D341Med (cell line): ENCODE measurements at regions not wholly inside any gene's neighbourhood (a gene's known extent, or its start where the extent isn't known, plus 50 kb on each side); places are given as distances from the start of the nearest gene placed in this dataset.

Source experiments
- DNase-seq: peaks from one replicate; pipeline ENCODE4 v3.0.0; 2012; ENCODE audit warnings: low spot score

GRCh38 chr5:57335092-57335660 is 147.4 kb downstream of the ACTBL2 start:
- no peak for DNase-seq

- no peak for DNase-seq
These were observed 148.1 kb downstream of the ACTBL2 start for GRCh38 chr5:57334475-57334874.

- no peak for DNase-seq
These were observed 150.2 kb downstream of the ACTBL2 start for GRCh38 chr5:57332361-57332760.

- DNase-seq = no peak
These were observed 153.9 kb downstream of the GPBP1 start for GRCh38 chr5:57327561-57328367.

GRCh38 chr5:57325678-57326397 is 152.0 kb downstream of the GPBP1 start:
- DNase-seq = no peak

GRCh38 chr5:57324861-57325260 is 151.0 kb downstream of the GPBP1 start:
- no peak for DNase-seq

- DNase-seq = no peak
These were observed 150.3 kb downstream of the GPBP1 start for GRCh38 chr5:57324181-57324580.

GRCh38 chr5:57320582-57320981 is 146.7 kb downstream of the GPBP1 start:
- no peak for DNase-seq

- DNase-seq = no peak
These were observed 145.8 kb downstream of the GPBP1 start for GRCh38 chr5:57319628-57320027.

- no peak for DNase-seq
These were observed 144.4 kb downstream of the GPBP1 start for GRCh38 chr5:57318251-57318650.

- no peak for DNase-seq
These were observed 143.5 kb downstream of the GPBP1 start for GRCh38 chr5:57317341-57317740.

GRCh38 chr5:57316798-57317327 is 143.0 kb downstream of the GPBP1 start:
- DNase-seq = no peak

GRCh38 chr5:57315941-57316340 is 142.1 kb downstream of the GPBP1 start:
- no peak for DNase-seq
